BE2C (cell line): ENCODE measurements at regions not wholly inside any gene's neighbourhood (a gene's known extent, or its start where the extent isn't known, plus 50 kb on each side); places are given as distances from the start of the nearest gene placed in this dataset.

Experiments
- DNase-seq: peaks from one replicate; pipeline ENCODE4 v3.0.0-alpha.2; 2020
- H3K27me3 ChIP-seq: fragments of 250-450 bp; sonication (Bioruptor Pico); 2 replicates; pipeline ENCODE4 v1.5.1; 2020; ENCODE audit warnings: mild to moderate bottlenecking
- H3K36me3 ChIP-seq: fragments of 250-450 bp; sonication (Bioruptor Pico); 2 replicates; pipeline ENCODE4 v1.5.1; 2020; ENCODE audit warnings: mild to moderate bottlenecking
- H3K4me1 ChIP-seq: fragments of 250-450 bp; sonication (Bioruptor Pico); 2 replicates; pipeline ENCODE4 v1.5.1; 2020
- H3K4me3 ChIP-seq: 2 replicates; pipeline ENCODE4 v1.5.1; 2011; ENCODE audit warnings: low read depth, low read length
- H3K9me3 ChIP-seq: fragments of 250-450 bp; sonication (Bioruptor Pico); 2 replicates; pipeline ENCODE4 v1.5.1; 2020
- CTCF ChIP-seq: IDR thresholded peaks from 2 replicates; pipeline ENCODE4 v1.5.1; 2012; ENCODE audit warnings: mild to moderate bottlenecking, low read depth, low read length

GRCh38 chr14:81738946-81739659 is 205.4 kb upstream of the SEL1L start:
- no peak for TF ChIP-seq CTCF
- Histone ChIP-seq H3K4me3 (no peak overlapping the region), H3K36me3 (no peaks in the 10 kb centered on the region), H3K9me3 (no peaks in the 10 kb centered on the region), H3K4me1 (no peaks in the 10 kb centered on the region), H3K27me3 (no peaks in the 10 kb centered on the region)
- no peak for DNase-seq

DNA sequence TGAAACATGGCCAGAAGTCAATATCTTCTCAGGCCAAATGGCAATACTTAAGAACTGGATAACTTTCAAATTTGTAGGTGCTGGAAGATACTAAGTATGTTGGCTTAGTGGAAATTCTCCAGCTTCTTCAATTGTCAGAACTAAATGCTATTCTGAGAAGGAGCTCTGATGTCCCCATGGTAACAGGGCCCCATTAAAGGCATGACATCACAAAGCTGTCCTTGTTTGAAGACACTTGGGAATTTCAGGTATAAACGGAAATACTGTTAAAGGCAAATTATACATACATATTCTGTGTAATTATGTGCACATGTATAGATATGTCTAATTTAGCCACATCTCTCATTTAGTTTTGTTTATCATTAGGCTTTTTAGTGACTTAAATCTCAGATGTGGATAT is 210.0 kb upstream of the SEL1L start:
- Histone ChIP-seq H3K27me3 (no peaks in the 10 kb centered on the region), H3K36me3 (no peaks in the 10 kb centered on the region), H3K4me1 (no peaks in the 10 kb centered on the region), H3K4me3 (no peak overlapping the region), H3K9me3 (no peaks in the 10 kb centered on the region)
- no peak for DNase-seq
- no peak for TF ChIP-seq CTCF

DNA sequence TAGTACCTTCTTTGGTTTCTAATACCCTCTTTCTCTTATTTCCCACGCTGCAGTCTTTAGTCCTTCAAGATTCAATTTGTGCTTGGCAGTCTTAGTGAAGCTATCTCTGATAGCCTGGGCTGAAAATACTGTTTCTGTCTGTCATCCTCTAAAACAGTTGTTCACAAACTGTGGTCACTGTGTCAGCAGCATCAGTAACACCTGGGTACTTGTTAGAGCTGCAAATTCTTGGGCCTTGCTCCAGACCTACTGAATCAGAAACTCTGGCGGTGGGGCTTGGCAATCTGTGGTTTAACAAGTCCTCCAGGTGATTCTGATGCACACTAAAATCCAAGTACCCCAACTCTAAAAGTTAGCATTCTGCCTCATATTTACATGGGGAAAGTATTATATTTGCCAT is 217.5 kb upstream of the SEL1L start:
- no peaks in the 10 kb centered on the region for H3K9me3 ChIP-seq
- no peak overlapping the region for H3K4me3 ChIP-seq
- H3K4me1 ChIP-seq = no peaks in the 10 kb centered on the region
- H3K27me3 ChIP-seq = no peaks in the 10 kb centered on the region; the same call in 1 of the 2 replicates
- DNase-seq = no peak
- no peak for TF ChIP-seq CTCF
- no peaks in the 10 kb centered on the region for H3K36me3 ChIP-seq

DNA sequence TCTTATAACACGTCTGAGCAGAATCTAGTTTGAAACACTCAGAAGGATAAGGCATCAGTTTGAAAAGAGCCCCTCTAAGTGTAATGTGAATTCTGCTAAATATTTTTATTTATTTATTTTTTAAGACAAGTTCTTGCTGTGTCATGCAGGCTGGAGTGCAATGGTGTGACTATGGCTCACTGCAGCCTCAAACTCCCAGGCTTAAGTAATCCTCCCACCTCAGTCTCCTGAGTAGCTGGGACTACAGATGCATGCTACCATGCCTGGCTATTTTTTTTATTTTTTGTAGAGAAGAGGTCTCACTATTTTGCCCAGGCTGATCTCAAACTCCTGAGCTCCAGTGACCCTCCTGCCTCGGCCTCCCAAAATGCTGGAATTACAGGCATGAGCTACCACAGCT is 225.9 kb upstream of the SEL1L start:
- Histone ChIP-seq H3K4me1 (no peaks in the 10 kb centered on the region), H3K27me3 (no peaks in the 10 kb centered on the region), H3K4me3 (no peak overlapping the region), H3K9me3 (no peaks in the 10 kb centered on the region), H3K36me3 (no peaks in the 10 kb centered on the region)
- DNase-seq = no peak
- no peak for TF ChIP-seq CTCF

- Histone ChIP-seq H3K4me1 (no peaks in the 10 kb centered on the region), H3K36me3 (no peaks in the 10 kb centered on the region), H3K27me3 (no peaks in the 10 kb centered on the region), H3K9me3 (no peaks in the 10 kb centered on the region), H3K4me3 (no peak overlapping the region)
- no peak for TF ChIP-seq CTCF
- no peak for DNase-seq
These were observed 232.1 kb upstream of the SEL1L start for GRCh38 chr14:81765651-81766275.

DNA sequence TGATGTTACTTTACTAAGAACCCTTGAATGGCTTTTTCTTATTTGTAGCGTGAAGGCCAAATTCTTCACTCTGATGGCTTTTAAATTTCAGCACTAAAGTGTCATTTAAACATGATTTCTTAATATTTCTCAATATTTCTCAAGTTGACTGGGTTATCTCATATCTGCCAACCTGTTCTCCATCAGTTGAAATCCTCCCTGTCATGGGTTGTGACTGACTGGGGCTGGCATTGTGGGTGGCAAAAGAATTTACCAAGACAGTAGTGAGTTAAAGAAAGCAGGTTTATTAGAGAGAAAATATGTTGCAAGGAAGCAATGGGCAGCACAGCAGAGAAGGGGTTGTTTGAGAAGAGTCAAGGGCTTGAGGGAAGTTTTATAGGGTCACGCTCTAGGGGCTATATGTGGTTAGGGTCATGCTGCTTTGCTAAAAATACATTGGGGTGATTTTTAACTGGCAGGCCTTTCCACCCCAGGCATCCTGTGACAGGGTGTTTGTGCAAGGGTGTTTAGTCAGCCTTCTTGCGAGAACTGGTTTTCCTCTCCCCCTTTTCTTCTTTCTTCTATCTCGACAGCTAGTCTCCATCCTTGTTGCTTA is 232.8 kb upstream of the SEL1L start:
- Histone ChIP-seq H3K4me3 (no peak overlapping the region), H3K27me3 (no peaks in the 10 kb centered on the region), H3K4me1 (no peaks in the 10 kb centered on the region), H3K36me3 (no peaks in the 10 kb centered on the region), H3K9me3 (no peaks in the 10 kb centered on the region)
- TF ChIP-seq CTCF = no peak
- DNase-seq = no peak
